GM10248 (cell line): ENCODE measurements at regions not wholly inside any gene's neighbourhood (a gene's known extent, or its start where the extent isn't known, plus 50 kb on each side); places are given as distances from the start of the nearest gene placed in this dataset.

Experiments
- CTCF ChIA-PET: fragments of 300-600 bp; sonication (Branson Sonifier 250); formaldehyde crosslinking; extraction: SDS; loops from one replicate; lab custom pipeline; 2021; ENCODE audit warnings: antibody characterized with exemption; lab: Yijun Ruan, JAX
- POLR2A ChIA-PET: fragments of 350-650 bp; sonication (Branson Sonifier 250); formaldehyde crosslinking; extraction: SDS; loops from one replicate; lab custom pipeline; 2020; ENCODE audit warnings: antibody characterized with exemption; lab: Yijun Ruan, JAX
- DNase-seq: peaks from one replicate; pipeline ENCODE4 v3.0.0; 2012; ENCODE audit errors: extremely low spot score
- TF ChIP-seq, protein P1 (sequence below): IDR thresholded peaks from 2 replicates; pipeline ENCODE4 v1.5.1; 2012; ENCODE audit warnings: mild to moderate bottlenecking, low read depth; ENCODE audit errors: extremely low read depth, missing control alignments, control extremely low read depth

DNA sequence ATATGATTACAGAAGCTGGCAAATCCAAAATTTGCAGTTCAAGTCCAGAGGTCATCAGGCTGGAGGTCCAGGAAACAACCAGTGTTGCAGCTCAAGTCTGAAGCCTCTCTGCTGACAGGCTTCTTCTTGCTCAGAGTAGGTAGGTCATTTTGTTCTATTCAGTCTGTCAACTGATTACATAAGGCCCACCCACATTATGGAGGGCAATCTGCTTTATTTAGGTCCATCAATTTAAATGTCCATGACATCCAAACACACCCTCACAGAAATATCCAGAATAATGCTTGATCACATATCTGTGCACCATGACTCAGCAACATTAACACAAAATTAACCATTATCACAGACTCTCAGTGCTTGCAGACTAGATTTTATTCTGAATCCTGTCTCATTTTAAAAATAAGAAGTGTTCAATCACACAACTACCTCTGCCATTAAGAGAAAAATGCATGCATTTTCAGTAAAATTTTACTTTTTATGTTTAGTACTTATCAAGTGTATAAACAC, 759.2 kb upstream of the ADGRB3 start:
- no peak for DNase-seq
- CTCF ChIA-PET: no interaction called here
- POLR2A ChIA-PET: no interaction called here
- TF ChIP-seq, protein P1, sequence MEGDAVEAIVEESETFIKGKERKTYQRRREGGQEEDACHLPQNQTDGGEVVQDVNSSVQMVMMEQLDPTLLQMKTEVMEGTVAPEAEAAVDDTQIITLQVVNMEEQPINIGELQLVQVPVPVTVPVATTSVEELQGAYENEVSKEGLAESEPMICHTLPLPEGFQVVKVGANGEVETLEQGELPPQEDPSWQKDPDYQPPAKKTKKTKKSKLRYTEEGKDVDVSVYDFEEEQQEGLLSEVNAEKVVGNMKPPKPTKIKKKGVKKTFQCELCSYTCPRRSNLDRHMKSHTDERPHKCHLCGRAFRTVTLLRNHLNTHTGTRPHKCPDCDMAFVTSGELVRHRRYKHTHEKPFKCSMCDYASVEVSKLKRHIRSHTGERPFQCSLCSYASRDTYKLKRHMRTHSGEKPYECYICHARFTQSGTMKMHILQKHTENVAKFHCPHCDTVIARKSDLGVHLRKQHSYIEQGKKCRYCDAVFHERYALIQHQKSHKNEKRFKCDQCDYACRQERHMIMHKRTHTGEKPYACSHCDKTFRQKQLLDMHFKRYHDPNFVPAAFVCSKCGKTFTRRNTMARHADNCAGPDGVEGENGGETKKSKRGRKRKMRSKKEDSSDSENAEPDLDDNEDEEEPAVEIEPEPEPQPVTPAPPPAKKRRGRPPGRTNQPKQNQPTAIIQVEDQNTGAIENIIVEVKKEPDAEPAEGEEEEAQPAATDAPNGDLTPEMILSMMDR: no peak

DNA sequence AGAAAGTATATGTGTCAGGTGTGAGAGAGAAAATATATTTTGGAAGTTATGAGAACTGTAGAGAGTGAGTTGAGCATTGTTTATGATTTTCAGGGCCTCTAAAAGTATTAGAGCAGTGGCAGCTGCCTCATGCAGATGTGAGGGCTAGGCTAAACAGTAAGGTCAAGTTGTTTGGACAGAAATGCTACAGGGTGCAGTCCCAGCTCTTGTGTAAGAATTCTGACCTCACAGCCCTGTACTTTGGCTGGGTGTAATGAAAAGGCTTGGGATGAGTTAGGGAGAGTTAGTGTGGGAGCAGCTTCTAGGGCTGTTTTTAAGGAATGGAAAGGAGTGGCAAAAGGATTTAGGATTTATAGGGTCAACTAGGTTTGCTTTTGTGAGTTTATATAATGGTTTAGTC, 764.8 kb upstream of the ADGRB3 start:
- CTCF ChIA-PET: no interaction called here
- no peak for DNase-seq
- POLR2A ChIA-PET: no interaction called here
- TF ChIP-seq, protein P1: no peak

DNA sequence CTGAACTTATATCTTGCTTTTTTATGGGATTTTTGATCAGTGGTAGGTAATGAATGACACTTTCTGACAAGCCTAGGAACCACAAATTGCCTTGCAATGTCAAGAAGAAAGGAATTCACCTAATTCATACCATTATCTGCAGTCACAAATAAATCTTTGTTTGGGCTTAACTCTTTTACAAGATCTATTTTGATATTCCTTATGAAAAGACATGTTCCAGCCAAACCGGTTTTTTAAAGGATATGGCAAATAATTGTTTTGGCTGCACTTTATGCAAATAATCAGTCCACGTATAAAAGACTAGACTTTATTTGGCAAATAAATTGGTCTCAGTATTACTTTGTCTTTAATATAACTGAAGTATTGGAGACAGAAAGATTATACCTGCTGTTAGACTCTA, 771.7 kb upstream of the ADGRB3 start:
- TF ChIP-seq, protein P1: no peak
- ChIA-PET CTCF (interaction anchor here (1.2 to 1.6 kb wide), 3 partner anchors 16 to 24 kb away, joined by 3 to 5 read pairs (median 3); no protein-coding TSS in a partner anchor), POLR2A (no interaction called here)
- DNase-seq: no peak

DNA sequence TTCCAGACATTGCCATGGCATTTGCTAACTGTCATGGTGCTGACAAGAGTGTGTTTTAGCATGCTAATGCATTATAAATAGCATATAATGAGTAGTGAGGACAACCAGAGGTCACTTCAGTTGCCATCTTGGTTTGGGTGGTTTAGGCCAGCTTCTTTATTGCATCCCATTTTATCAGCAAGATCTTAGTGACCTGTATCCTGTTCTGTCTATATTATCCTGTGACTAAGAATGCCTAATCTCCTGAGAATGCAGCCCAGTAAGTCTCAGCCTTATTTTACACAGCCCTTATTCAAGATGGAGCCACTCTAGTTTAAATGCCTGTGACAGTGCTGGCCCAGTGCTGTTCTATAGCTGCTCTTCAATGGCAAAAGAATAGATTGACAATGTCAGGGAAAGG, 781.0 kb upstream of the ADGRB3 start:
- CTCF ChIA-PET: no interaction called here
- POLR2A ChIA-PET: no interaction called here
- TF ChIP-seq, protein P1: no peak
- DNase-seq: no peak

DNA sequence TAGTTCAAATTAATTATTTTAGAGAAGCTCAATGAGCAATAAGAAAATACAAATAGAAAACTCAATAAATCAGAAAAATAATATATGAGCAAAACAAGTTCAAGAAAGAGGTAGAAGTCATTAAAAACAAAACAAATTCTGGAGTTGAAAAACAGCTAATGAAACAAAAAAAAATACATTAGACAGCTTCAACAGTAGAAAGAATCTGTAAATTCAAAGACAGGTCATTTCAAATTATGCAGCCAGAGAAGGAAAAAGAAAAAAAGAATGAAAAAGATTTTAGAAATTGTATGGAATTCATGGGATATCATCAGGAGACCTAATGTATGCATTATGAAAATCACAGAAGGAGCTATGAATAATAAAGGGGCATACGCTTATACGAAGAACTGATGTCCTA, 795.3 kb upstream of the ADGRB3 start:
- TF ChIP-seq, protein P1: no peak
- CTCF ChIA-PET: interaction anchor here (1.7 kb wide), 1 partner anchor 24 kb away, joined by 5 read pairs; no protein-coding TSS in a partner anchor
- no peak for DNase-seq
- POLR2A ChIA-PET: no interaction called here

DNA sequence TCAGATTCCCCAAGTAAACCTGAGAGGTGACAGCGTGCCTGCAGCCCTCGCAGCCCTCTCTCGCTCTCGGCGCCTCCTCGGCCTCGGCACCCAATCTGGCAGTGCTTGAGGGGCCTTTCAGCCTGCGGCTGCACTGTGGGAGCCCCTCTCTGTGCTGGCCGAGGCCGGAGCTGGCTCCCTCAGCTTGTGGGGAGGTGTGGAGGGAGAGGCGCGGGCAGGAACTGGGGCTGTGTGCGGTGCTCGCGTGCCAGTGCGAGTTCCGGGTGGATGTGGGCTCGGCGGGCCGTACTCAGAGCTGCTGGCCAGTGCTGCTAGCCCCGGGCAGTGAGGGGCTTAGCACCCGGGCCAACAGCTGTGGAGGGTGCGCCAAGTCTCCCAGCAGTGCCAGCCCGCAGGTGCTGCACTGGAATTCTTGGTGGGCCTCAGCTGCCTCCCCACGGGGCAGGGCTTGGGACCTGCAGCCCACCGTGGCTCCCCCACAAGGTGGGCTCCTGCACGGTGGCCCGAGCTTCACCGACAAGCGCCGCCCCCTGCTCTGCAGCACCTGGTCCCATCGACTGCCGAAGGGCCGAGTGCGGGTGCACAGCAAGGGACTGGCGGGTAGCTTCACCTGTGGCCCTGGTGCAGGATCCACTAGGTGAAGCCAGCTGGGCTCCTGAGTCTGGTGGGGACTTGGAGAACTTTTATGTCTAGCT, 809.7 kb upstream of the ADGRB3 start:
- TF ChIP-seq, protein P1: no peak
- ChIA-PET POLR2A (no interaction called here), CTCF (interaction anchor here (0.9 kb wide), 1 partner anchor 9 kb away, joined by 3 read pairs; no protein-coding TSS in a partner anchor)
- no peak for DNase-seq

DNA sequence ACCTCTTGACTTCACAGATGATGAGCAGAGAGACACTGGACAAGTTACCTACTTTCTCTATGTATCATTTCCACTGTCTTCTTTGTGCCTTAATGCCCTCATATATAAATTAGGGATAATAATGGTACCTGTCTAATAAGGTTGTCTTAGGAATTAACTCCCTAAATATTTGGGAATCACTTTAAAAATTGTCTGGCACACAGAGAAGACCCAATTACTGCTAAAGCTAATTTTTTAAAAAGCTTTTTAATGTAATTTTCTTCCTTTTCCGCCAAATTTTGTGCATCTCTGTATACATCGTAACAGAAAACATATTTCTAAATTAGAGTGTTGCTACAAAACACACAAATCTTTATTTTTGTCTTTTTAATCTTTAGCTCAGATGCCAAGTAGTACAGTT, 816.8 kb upstream of the ADGRB3 start:
- CTCF ChIA-PET: no interaction called here
- no peak for DNase-seq
- TF ChIP-seq, protein P1: no peak

More for the DNA sequence above, 816.8 kb upstream of the ADGRB3 start:
- POLR2A ChIA-PET: no interaction called here
